GM23338 (cell line): ENCODE measurements at regions not wholly inside any gene's neighbourhood (a gene's known extent, or its start where the extent isn't known, plus 50 kb on each side); places are given as distances from the start of the nearest gene placed in this dataset.

ENCODE experiments used
- CREB1 ChIP-seq: fragments of 250-450 bp; sonication (Bioruptor Pico); IDR thresholded peaks from 2 replicates; pipeline ENCODE4 v1.5.0; 2020; ENCODE audit warnings: low read depth, mild to moderate bottlenecking, moderate library complexity
- CTCF ChIP-seq, 2 experiments: fragments of 200-600 bp in 1 of 2; sonication (generic) in 1 of 2; conservative IDR thresholded peaks; 2 replicates each; pipeline versions ENCODE4 v1.5.1 to v1.6.1; 2016 to 2017; ENCODE audit warnings: antibody characterized with exemption in 2 of 2, low read depth in 2 of 2, mild to moderate bottlenecking in 2 of 2, moderate library complexity in 1 of 2
- ETS1 ChIP-seq: IDR thresholded peaks from 2 replicates; pipeline ENCODE4 v1.6.1; 2016; ENCODE audit warnings: antibody characterized with exemption
- EZH2 ChIP-seq: fragments of 200-600 bp; sonication (generic); IDR thresholded peaks from one replicate; pipeline ENCODE4 v1.8.0; 2017; ENCODE audit warnings: antibody characterized with exemption, mild to moderate bottlenecking, low read depth; ENCODE audit not compliant: unreplicated experiment
- EZH2phosphoT487 ChIP-seq: fragments of 200-600 bp; sonication (generic); IDR thresholded peaks from one replicate; pipeline ENCODE4 v1.8.1; 2018; ENCODE audit warnings: antibody characterized with exemption; ENCODE audit not compliant: unreplicated experiment
- JUNB ChIP-seq: IDR thresholded peaks from one replicate; pipeline ENCODE4 v1.6.1; 2016; ENCODE audit warnings: antibody characterized with exemption; ENCODE audit not compliant: unreplicated experiment
- NANOG ChIP-seq: IDR thresholded peaks from 2 replicates; pipeline ENCODE4 v1.6.1; 2016; ENCODE audit warnings: antibody characterized with exemption, borderline replicate concordance
- POLR2AphosphoS5 ChIP-seq: IDR thresholded peaks from 2 replicates; pipeline ENCODE4 v1.6.1; 2016; ENCODE audit warnings: antibody characterized with exemption, low read depth
- REST ChIP-seq: IDR thresholded peaks from one replicate; pipeline ENCODE4 v1.6.1; 2018; ENCODE audit warnings: antibody characterized with exemption; ENCODE audit not compliant: unreplicated experiment
- ZNF114 ChIP-seq: fragments of 250-450 bp; sonication (Bioruptor Pico); IDR thresholded peaks from 2 replicates; pipeline ENCODE4 v1.5.0; 2020; ENCODE audit warnings: mild to moderate bottlenecking, moderate library complexity
- ZNF331 ChIP-seq: fragments of 250-450 bp; sonication (Bioruptor Pico); IDR thresholded peaks from 2 replicates; pipeline ENCODE4 v1.5.0; 2020; ENCODE audit warnings: low read depth, mild to moderate bottlenecking, moderate library complexity

- TF ChIP-seq POLR2AphosphoS5: no peak
- no peak for TF ChIP-seq EZH2phosphoT487
- no peak for TF ChIP-seq JUNB
- no peak for TF ChIP-seq ZNF114 (CRISPR knock-in tag)
- TF ChIP-seq EZH2: no peak
- TF ChIP-seq CTCF (conservative IDR thresholded peaks at IDR 0.05; ENCODE audit: low read depth in 2 of 2): no peak
- TF ChIP-seq NANOG: no peak
- no peak for TF ChIP-seq ZNF331 (CRISPR knock-in tag)
- TF ChIP-seq REST: no peak
- no peak for TF ChIP-seq CREB1
- no peak for TF ChIP-seq ETS1
These were observed 96.8 kb upstream of the TPM1 start for GRCh38 chr15:62945760-62946159.
